KOPT-K1 (cell line): ENCODE measurements at regions not wholly inside any gene's neighbourhood (a gene's known extent, or its start where the extent isn't known, plus 50 kb on each side); places are given as distances from the start of the nearest gene placed in this dataset.
"Not testable (repeated sequence)": the region's sequence is repeated elsewhere in the genome, so short reads cannot be mapped to it uniquely, and the experiment has no call there.

ENCODE experiments used
- H3K27ac ChIP-seq: fragments of 200-600 bp; sonication (generic); 2 replicates; pipeline ENCODE4 v1.5.1; 2016; ENCODE audit warnings: antibody characterized with exemption, mild to moderate bottlenecking, low read depth, low read length; ENCODE audit not compliant: poor library complexity, severe bottlenecking
- H3K36me3 ChIP-seq: fragments of 200-600 bp; sonication (generic); 2 replicates; pipeline ENCODE4 v1.5.1; 2017; ENCODE audit warnings: antibody characterized with exemption, mild to moderate bottlenecking, low read length, moderate library complexity; ENCODE audit not compliant: insufficient read depth
- H3K9me3 ChIP-seq: fragments of 200-600 bp; sonication (generic); 2 replicates; pipeline ENCODE4 v1.5.1; 2017; ENCODE audit warnings: antibody characterized with exemption, low read length, mild to moderate bottlenecking; ENCODE audit not compliant: insufficient read depth, poor library complexity, severe bottlenecking

DNA sequence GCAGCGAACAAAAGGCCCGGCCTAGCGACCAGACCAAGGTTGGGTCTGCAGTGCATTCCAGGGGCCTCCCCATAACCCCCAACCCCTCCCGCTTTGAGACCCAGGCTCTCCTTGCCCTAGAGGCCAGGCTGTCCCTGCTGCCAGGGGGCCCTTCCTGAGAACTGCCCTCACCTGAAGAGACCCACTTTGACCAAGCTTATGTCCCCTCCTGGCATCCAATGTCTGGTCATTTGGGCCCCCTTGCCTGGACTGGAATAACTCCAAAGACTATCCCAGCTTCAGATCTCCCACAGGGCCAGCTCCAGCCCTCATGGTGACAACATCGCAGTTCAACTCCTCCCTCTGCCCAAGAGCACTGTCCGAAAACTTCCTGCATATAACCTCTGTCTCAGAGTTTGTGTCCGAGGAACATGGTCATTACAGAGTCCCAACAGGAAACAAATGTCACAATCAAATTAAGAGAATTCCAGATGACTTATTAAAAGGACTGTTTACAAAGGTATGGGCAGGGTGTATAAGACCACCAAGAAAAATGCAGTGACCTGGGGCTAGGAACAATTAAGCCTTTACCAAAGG is 125.0 kb downstream of the BANF2 start:
- no peak overlapping the region for H3K27ac ChIP-seq
- H3K36me3 ChIP-seq: no peaks in the 10 kb centered on the region
- H3K9me3 ChIP-seq: peaks cover 2% of the 10 kb centered on the region

GRCh38 chr20:17823409-17824144 is 123.8 kb downstream of the BANF2 start:
- H3K36me3 ChIP-seq: no peaks in the 10 kb centered on the region
- peaks cover 10% of the 10 kb centered on the region for H3K9me3 ChIP-seq
- no peak overlapping the region for H3K27ac ChIP-seq

- Histone ChIP-seq H3K27ac (no peak overlapping the region), H3K9me3 (peaks cover 10% of the 10 kb centered on the region), H3K36me3 (no peaks in the 10 kb centered on the region)
Observed at GRCh38 chr20:17822540-17823408, 123.0 kb downstream of the BANF2 start.

DNA sequence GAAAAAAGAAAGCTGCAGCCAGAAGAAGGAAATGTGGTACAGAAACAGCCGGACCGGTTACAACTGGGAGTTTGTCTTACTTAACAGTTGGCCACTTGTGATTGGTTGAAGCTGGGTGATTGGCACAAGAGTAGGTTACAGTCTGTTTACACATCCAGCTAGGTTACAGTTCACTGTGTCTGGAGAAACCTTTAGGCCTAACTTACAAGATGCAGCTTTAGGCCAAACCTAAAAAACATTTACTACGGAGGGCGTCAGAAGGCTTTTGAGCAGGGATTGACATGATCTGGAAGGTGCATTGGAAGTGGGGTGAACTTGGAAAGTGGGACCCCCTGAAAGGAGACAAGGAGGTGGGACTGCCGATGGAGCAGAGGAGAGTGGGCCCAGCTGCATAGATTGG is 122.3 kb downstream of the BANF2 start:
- Histone ChIP-seq H3K9me3 (peaks cover 10% of the 10 kb centered on the region), H3K36me3 (no peaks in the 10 kb centered on the region), H3K27ac (no peak overlapping the region)

DNA sequence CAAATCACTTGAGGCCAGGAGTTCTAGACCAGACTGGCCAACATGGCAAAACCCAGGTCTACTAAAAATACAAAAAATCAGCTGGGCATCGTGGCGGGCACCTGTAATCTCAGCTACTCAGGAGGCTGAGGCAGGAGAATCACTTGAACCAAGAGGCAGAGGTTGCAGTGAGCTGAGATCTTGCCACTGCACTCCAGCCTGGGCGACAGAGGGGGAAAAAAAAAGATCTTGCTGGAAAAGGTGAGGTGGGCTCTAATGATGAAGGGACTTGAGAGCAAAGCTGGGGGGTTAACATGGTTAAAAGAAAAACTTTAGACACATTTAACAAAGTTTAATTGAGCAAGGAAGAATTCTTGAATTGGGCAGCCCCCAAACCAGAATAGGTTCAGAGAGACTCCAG is 121.8 kb downstream of the BANF2 start:
- not testable (repeated sequence) for H3K36me3 ChIP-seq, H3K27ac ChIP-seq
- H3K9me3 ChIP-seq: peaks cover 10% of the 10 kb centered on the region

- Histone ChIP-seq H3K27ac (no peak overlapping the region), H3K36me3 (no peaks in the 10 kb centered on the region), H3K9me3 (peaks cover 10% of the 10 kb centered on the region)
Observed at GRCh38 chr20:17819395-17820093, 119.8 kb downstream of the BANF2 start.

DNA sequence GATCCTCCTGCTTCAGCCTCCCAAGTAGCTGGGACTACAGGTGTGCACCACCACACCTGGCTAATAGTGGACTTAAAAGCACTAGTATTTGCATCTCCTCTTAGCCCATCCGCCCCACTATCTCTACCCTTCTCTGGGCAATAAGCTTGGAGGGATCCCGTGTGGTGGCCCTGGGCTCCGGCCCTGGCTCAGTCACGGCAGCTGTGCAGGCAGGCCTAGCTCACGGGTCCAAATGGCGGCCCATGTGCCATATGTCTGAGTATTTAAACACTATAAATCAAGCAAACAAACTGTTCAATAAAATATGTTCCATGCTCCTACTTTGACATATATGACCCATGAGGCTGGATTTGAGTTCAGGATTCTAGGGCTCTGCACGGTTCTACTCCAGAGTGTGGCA is 118.4 kb downstream of the BANF2 start:
- H3K36me3 ChIP-seq: no peaks in the 10 kb centered on the region
- peaks cover 10% of the 10 kb centered on the region for H3K9me3 ChIP-seq
- no peak overlapping the region for H3K27ac ChIP-seq

- Histone ChIP-seq H3K9me3 (peaks cover 10% of the 10 kb centered on the region), H3K27ac (no peak overlapping the region), H3K36me3 (no peaks in the 10 kb centered on the region)
Observed at GRCh38 chr20:17816804-17817587, 117.2 kb downstream of the BANF2 start.

DNA sequence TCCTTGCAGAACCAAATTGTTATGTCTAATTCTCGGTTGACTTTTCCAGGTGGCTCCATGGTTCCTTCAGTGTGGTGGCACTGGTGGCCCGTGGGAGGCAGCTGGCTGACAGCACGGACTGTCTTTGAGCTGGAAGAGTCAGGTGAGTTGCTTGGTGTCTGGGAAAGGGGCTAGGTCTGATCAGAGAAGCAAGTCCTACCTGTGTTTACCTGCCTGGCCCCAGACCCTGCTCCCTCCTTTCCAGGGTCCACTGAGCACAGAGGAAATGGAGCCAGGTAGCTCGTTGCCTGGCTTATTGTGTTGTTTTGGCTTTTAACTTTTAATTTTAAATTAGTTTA is 111.8 kb downstream of the BANF2 start:
- Histone ChIP-seq H3K9me3 (no peaks in the 10 kb centered on the region), H3K36me3 (no peaks in the 10 kb centered on the region), H3K27ac (no peak overlapping the region)

GRCh38 chr20:17810847-17811627 is 111.3 kb downstream of the BANF2 start:
- H3K36me3 ChIP-seq: no peaks in the 10 kb centered on the region
- H3K9me3 ChIP-seq: no peaks in the 10 kb centered on the region
- no peak overlapping the region for H3K27ac ChIP-seq

DNA sequence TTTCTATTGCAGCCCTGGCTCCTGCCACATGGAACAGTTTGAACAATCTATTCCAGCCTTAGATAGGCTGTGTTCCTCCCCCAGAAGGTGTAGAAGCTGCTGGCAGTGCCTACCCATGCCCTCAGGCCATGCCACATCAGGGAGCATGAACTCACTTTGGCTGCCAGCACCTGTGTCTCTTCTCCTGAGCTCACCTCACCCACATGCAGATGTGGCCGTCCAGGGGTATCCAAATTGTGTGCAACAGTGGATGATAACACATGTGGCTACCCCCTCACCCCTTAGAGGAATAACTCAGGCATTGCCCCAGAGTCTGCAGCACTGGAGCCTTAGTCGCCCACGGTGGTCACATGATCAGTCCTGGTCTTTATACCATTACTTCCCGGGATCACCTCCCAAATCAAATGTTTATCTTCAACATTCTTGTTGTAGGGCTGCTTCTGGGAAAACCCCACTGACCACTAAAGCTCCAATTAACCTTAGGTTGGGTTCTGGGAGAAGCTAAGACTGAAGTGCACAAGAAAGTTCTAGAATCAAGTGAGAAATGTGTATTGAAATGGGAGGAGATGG is 110.4 kb downstream of the BANF2 start:
- H3K9me3 ChIP-seq: no peaks in the 10 kb centered on the region
- no peak overlapping the region for H3K27ac ChIP-seq
- no peaks in the 10 kb centered on the region for H3K36me3 ChIP-seq

DNA sequence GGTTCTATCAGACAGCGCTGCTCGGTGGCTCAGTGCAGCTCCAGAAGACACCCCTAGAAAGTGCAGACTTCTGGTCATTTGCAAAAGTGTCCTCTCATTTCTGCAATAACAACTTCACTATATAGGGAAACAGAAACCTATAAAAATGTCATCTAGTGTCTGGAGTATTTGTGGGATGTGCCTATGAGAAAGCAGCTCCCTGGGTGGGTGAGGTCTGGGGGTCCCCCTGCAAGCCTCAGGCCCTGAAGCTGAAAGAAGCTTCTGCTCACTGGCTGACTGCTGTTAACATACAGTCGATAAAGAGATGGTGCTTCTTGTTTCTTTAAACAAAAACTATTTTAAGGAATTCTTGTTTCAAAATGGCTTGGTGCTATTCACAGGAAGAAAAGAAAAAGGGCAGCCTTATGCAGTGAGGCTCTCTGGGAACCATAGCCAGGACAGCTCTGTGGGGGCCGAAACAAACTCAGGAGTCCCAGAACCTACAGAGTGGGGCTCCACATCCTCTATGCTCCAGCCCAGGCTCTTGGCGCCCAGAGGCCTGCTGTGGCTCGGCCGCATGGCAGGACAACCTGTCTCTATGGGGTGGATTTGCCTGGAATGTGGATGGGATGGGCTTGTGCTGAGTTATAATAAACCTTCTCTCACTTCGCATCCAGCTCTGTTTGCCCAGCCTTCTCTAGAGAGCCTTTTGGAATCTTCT is 109.7 kb downstream of the BANF2 start:
- Histone ChIP-seq H3K36me3 (no peaks in the 10 kb centered on the region), H3K9me3 (no peaks in the 10 kb centered on the region), H3K27ac (no peak overlapping the region)

DNA sequence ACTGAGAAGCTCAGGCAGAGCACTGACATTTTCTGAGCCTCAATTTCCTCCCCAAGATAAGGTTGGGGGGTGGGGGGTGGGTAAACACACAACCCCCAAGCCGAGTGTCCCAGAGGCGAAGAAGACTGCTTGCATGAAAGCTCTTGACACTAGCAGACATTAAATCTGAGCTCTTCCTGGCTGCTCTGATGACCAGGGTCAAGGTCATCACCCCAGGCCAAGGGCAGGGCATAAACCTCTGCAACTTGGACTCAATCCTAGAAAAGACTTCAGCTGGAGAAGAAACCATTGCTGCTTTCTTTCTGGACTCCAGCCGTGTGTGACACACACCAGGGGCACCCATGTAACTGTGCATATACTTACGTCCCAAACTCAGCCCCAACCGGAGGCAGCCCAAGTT is 109.0 kb downstream of the BANF2 start:
- H3K27ac ChIP-seq: no peak overlapping the region
- no peaks in the 10 kb centered on the region for H3K36me3 ChIP-seq
- H3K9me3 ChIP-seq: no peaks in the 10 kb centered on the region
